Left lung (tissue), 4 donors: ENCODE measurements at regions not wholly inside any gene's neighbourhood (a gene's known extent, or its start where the extent isn't known, plus 50 kb on each side); places are given as distances from the start of the nearest gene placed in this dataset.

Experiments used
- ATAC-seq: fragments of 200-7000 bp; cut with Tn5 transposase; one replicate; pipeline ENCODE4 v1.9.1; 2020; ENCODE audit warnings: moderate library complexity
- DNase-seq, 4 donors: peaks; one replicate each; pipeline ENCODE4 v3.0.0-alpha.2; 2013 to 2020
- H3K27ac ChIP-seq, 2 donors: fragments of 200-600 bp; sonication (generic) in 1 of 2; one replicate each; pipeline versions ENCODE4 v1.5.0 to v1.8.0; 2020 to 2021
- H3K27me3 ChIP-seq, 2 donors: fragments of 200-600 bp; sonication (generic) in 1 of 2; one replicate each; pipeline versions ENCODE4 v1.5.0 to v1.8.0; 2020 to 2021
- H3K36me3 ChIP-seq, 2 donors: fragments of 200-600 bp; sonication (generic) in 1 of 2; one replicate each; pipeline versions ENCODE4 v1.5.0 to v1.8.0; 2020 to 2021
- H3K4me1 ChIP-seq, 2 donors: fragments of 200-600 bp; one replicate each; pipeline ENCODE4 v1.8.0; 2021
- H3K4me3 ChIP-seq, 2 donors: fragments of 200-600 bp; sonication (generic) in 1 of 2; one replicate each; pipeline versions ENCODE4 v1.5.0 to v1.8.0; 2020 to 2021; ENCODE audit warnings: mild to moderate bottlenecking in 1 of 2
- H3K9me3 ChIP-seq, 2 donors: fragments of 200-600 bp; sonication (generic) in 1 of 2; one replicate each; pipeline versions ENCODE4 v1.5.0 to v1.8.0; 2020 to 2021
- CTCF ChIP-seq, 2 donors: fragments of 200-600 bp; sonication (generic) in 1 of 2; IDR thresholded peaks; one replicate each; pipeline versions ENCODE4 v1.5.0 to v1.8.0; 2021; ENCODE audit warnings: antibody characterized with exemption in 2 of 2
- intact Hi-C, 2 donors: fragments of 100-400 bp; cut with DNase I; formaldehyde crosslinking; loops; one replicate each; pipeline versions ENCODE4 v1.11.2 to v1.14.2; 2022
- donor health status: DM: no; HTN: yes; CAD: no.
- donor health status: DM: no; HTN: no; CAD: no.

- no peak overlapping the region for H3K4me3 ChIP-seq
- H3K9me3 ChIP-seq = peaks cover 0 to 4% of the 10 kb centered on the region in 2 donors
- no peaks in the 10 kb centered on the region for H3K4me1 ChIP-seq
- H3K27me3 ChIP-seq = no peaks in the 10 kb centered on the region
- no peak for DNase-seq
- no peak overlapping the region for H3K27ac ChIP-seq
- intact Hi-C loops = no loop called here
- ATAC-seq = no peak
- no peaks in the 10 kb centered on the region for H3K36me3 ChIP-seq
- no peak for TF ChIP-seq CTCF (IDR thresholded peaks at IDR 0.05)
Measured at GRCh38 chrX:28039258-28039657, 58.0 kb upstream of the DCAF8L1 start.
